HUES48 (cell line): ENCODE measurements at regions not wholly inside any gene's neighbourhood (a gene's known extent, or its start where the extent isn't known, plus 50 kb on each side); places are given as distances from the start of the nearest gene placed in this dataset.
"Not testable (repeated sequence)": the region's sequence is repeated elsewhere in the genome, so short reads cannot be mapped to it uniquely, and the experiment has no call there.

Experiments used
- H3K27ac ChIP-seq: one replicate; pipeline ENCODE4 v1.7.0; 2013; ENCODE audit warnings: low read depth, low read length, inconsistent platforms
- H3K27me3 ChIP-seq: 2 replicates; pipeline ENCODE4 v1.6.1; 2013; ENCODE audit warnings: mild to moderate bottlenecking, low read length; ENCODE audit not compliant: control insufficient read depth, insufficient read depth
- H3K36me3 ChIP-seq: 2 replicates; pipeline ENCODE4 v1.6.1; 2013; ENCODE audit warnings: low read length; ENCODE audit not compliant: control insufficient read depth, insufficient read depth
- H3K4me1 ChIP-seq: 2 replicates; pipeline ENCODE4 v1.6.1; 2013; ENCODE audit warnings: mild to moderate bottlenecking, low read length; ENCODE audit not compliant: control insufficient read depth, insufficient read depth
- H3K4me3 ChIP-seq: 2 replicates; pipeline ENCODE4 v1.5.1; 2013; ENCODE audit warnings: mild to moderate bottlenecking, low read depth, low read length
- H3K9ac ChIP-seq: 2 replicates; pipeline ENCODE4 v1.6.1; 2013; ENCODE audit warnings: mild to moderate bottlenecking, low read depth, low read length, moderate library complexity
- H3K9me3 ChIP-seq: 2 replicates; pipeline ENCODE4 v1.6.1; 2013; ENCODE audit warnings: low read length; ENCODE audit not compliant: control insufficient read depth, insufficient read depth

GRCh38 chr2:123434546-123435395 is 590.3 kb upstream of the CNTNAP5 start:
- H3K9me3 ChIP-seq = no peaks in the 10 kb centered on the region
- no peaks in the 10 kb centered on the region for H3K36me3 ChIP-seq
- no peaks in the 10 kb centered on the region for H3K4me1 ChIP-seq
- H3K27me3 ChIP-seq = no peaks in the 10 kb centered on the region
- no peak overlapping the region for H3K27ac ChIP-seq
- H3K9ac ChIP-seq = no peak overlapping the region
- no peak overlapping the region for H3K4me3 ChIP-seq

- Histone ChIP-seq H3K9me3 (no peaks in the 10 kb centered on the region), H3K4me3 (no peak overlapping the region), H3K4me1 (no peaks in the 10 kb centered on the region), H3K36me3 (no peaks in the 10 kb centered on the region), H3K27ac (no peak overlapping the region), H3K9ac (no peak overlapping the region), H3K27me3 (no peaks in the 10 kb centered on the region)
These were observed 586.8 kb upstream of the CNTNAP5 start for GRCh38 chr2:123438251-123438650.

- no peak overlapping the region for H3K4me3 ChIP-seq
- no peaks in the 10 kb centered on the region for H3K4me1 ChIP-seq
- H3K9me3 ChIP-seq = 0 out of 2 replicates have a peak, but pooled peaks cover 3% of the 10 kb centered on the region
- no peaks in the 10 kb centered on the region for H3K36me3 ChIP-seq
- no peak overlapping the region for H3K27ac ChIP-seq
- no peak overlapping the region for H3K9ac ChIP-seq
- no peaks in the 10 kb centered on the region for H3K27me3 ChIP-seq
These were observed 586.4 kb upstream of the CNTNAP5 start for GRCh38 chr2:123438675-123439074.

- no peaks in the 10 kb centered on the region for H3K4me1 ChIP-seq
- 0 out of 2 replicates have a peak, but pooled peaks cover 6% of the 10 kb centered on the region for H3K9me3 ChIP-seq
- no peak overlapping the region for H3K9ac ChIP-seq
- H3K27me3 ChIP-seq = no peaks in the 10 kb centered on the region
- H3K27ac ChIP-seq = no peak overlapping the region
- no peak overlapping the region for H3K4me3 ChIP-seq
- H3K36me3 ChIP-seq = no peaks in the 10 kb centered on the region
These were observed 576.3 kb upstream of the CNTNAP5 start for GRCh38 chr2:123448801-123449200.

- Histone ChIP-seq H3K4me1 (no peaks in the 10 kb centered on the region), H3K36me3 (no peaks in the 10 kb centered on the region), H3K4me3 (no peak overlapping the region), H3K9me3 (no peaks in the 10 kb centered on the region; the same call in 1 of the 2 replicates), H3K27me3 (no peaks in the 10 kb centered on the region), H3K27ac (no peak overlapping the region), H3K9ac (no peak overlapping the region)
These were observed 573.5 kb upstream of the CNTNAP5 start for GRCh38 chr2:123451542-123451941.

GRCh38 chr2:123453046-123453700 is 571.9 kb upstream of the CNTNAP5 start:
- Histone ChIP-seq H3K4me3 (no peak overlapping the region), H3K9ac (no peak overlapping the region), H3K9me3 (no peaks in the 10 kb centered on the region; the same call in 1 of the 2 replicates), H3K27me3 (no peaks in the 10 kb centered on the region), H3K4me1 (no peaks in the 10 kb centered on the region), H3K36me3 (no peaks in the 10 kb centered on the region), H3K27ac (no peak overlapping the region)

GRCh38 chr2:123453772-123454171 is 571.3 kb upstream of the CNTNAP5 start:
- H3K36me3 ChIP-seq = no peaks in the 10 kb centered on the region
- no peaks in the 10 kb centered on the region for H3K27me3 ChIP-seq
- H3K27ac ChIP-seq = no peak overlapping the region
- H3K9me3 ChIP-seq = no peaks in the 10 kb centered on the region; the same call in 1 of the 2 replicates
- H3K4me3 ChIP-seq = no peak overlapping the region
- H3K9ac ChIP-seq = no peak overlapping the region
- no peaks in the 10 kb centered on the region for H3K4me1 ChIP-seq

- H3K4me3 ChIP-seq, H3K27me3 ChIP-seq, H3K9ac ChIP-seq, H3K4me1 ChIP-seq, H3K36me3 ChIP-seq, H3K9me3 ChIP-seq, H3K27ac ChIP-seq: not testable (repeated sequence)
These were observed 569.9 kb upstream of the CNTNAP5 start for GRCh38 chr2:123455234-123455633.

- Histone ChIP-seq H3K9me3 (no peaks in the 10 kb centered on the region; the same call in 1 of the 2 replicates), H3K27me3 (no peaks in the 10 kb centered on the region), H3K27ac (no peak overlapping the region), H3K4me3 (no peak overlapping the region), H3K9ac (no peak overlapping the region), H3K36me3 (no peaks in the 10 kb centered on the region), H3K4me1 (no peaks in the 10 kb centered on the region)
These were observed 568.7 kb upstream of the CNTNAP5 start for GRCh38 chr2:123456416-123456815.

- Histone ChIP-seq H3K9me3 (peaks cover 8% of the 10 kb centered on the region), H3K4me3 (no peak overlapping the region), H3K27ac (no peak overlapping the region), H3K36me3 (no peaks in the 10 kb centered on the region), H3K9ac (no peak overlapping the region), H3K4me1 (no peaks in the 10 kb centered on the region), H3K27me3 (no peaks in the 10 kb centered on the region)
These were observed 561.2 kb upstream of the CNTNAP5 start for GRCh38 chr2:123463886-123464285.

- H3K27ac ChIP-seq = no peak overlapping the region
- no peak overlapping the region for H3K4me3 ChIP-seq
- no peak overlapping the region for H3K9ac ChIP-seq
- no peaks in the 10 kb centered on the region for H3K27me3 ChIP-seq
- no peaks in the 10 kb centered on the region for H3K4me1 ChIP-seq
- H3K36me3 ChIP-seq = no peaks in the 10 kb centered on the region
- peaks cover 32% of the 10 kb centered on the region for H3K9me3 ChIP-seq
These were observed 557.0 kb upstream of the CNTNAP5 start for GRCh38 chr2:123468071-123468470.
